NCI-H446 treated with DMSO at 0.1 percent for 48 hours (cell line): ENCODE measurements at regions not wholly inside any gene's neighbourhood (a gene's known extent, or its start where the extent isn't known, plus 50 kb on each side); places are given as distances from the start of the nearest gene placed in this dataset.

Source experiments
- DNase-seq: peaks from one replicate; lab custom pipeline; 2025; lab: John Stamatoyannopoulos, UW

DNA sequence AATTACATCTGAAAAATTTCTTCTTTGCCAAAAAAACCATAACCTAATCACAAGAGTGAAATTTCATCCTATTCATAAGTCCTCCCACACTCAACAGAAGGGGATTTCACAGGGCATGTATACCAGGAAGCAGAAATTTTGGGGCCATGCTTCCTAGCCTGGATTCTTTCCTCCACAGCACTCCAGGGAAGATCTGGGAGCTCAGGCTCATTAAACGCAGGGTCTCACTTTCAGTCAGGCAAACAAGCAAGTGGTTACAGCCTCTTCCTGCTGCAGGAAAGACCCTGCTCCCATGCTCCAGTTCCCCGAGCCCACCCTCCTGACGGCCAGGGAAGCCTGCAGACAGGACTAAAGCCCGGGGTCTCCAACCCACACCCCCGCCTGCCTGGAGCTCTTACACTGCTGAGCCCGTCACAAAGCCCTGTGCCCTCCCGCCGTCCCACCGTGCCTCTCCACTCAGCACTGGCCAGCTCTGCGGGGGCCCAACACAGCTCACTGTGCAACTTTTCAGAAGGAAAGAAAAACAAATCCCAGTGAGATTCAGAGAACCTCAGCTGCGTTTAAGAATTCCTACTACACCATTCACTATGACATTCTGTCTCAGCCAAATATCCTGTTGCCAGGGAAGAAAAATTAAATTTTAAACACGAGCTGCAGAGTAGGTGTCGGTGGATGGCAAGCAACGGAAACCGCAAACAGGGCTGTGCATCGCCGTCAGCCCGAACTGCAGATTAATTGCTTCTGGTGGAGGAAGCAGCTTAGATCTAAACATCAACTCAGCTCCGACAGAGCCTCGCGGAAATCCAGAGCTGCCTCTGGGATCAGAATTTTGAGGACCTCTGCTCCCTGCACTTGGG, 106.7 kb upstream of the SFSWAP start:
- DNase-seq = no peak

DNA sequence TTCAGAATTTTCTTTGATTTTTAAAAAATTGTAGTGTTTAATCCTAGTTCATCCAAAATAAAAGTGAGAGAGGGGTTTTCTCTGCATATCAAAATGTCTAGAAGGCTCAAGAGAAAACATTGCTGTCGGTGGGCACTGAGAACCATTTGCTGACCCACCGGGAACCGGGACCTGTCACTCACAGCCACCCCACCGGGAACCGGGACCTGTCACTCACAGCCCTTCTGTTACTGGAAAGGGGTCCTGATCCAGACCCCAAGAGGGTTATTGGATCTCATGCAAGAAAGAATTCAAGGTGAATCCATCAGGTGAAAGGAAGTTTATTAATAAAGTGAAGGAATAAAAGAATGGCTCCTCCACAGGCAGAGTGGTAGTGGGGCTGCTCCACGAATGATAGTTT, 106.0 kb upstream of the SFSWAP start:
- DNase-seq = no peak

DNA sequence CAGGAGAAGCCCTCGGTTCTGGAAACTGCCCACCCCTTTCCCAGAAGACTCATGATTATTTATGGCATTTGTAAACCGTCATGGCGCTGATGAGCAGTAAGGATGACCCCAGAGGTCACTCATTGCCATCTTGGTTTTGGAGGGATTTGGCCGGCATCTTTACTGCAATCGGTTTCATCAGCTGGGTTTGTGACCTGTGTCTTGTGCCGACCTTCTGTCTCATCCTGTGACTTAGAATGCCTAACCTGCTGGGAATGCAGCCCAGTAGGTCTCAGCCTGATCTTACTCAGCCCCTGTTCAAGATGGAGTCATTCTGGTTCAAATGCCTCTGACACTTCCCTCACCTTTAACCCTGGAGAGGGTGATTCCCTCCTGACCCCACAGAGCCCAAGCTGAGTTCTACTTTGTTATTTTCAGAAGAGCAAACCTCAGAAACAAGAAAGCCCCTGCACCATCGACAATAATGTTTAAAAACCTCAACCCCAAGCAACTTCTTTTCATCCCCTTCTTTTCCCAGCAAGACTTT, 105.5 kb upstream of the SFSWAP start:
- DNase-seq = no peak

DNA sequence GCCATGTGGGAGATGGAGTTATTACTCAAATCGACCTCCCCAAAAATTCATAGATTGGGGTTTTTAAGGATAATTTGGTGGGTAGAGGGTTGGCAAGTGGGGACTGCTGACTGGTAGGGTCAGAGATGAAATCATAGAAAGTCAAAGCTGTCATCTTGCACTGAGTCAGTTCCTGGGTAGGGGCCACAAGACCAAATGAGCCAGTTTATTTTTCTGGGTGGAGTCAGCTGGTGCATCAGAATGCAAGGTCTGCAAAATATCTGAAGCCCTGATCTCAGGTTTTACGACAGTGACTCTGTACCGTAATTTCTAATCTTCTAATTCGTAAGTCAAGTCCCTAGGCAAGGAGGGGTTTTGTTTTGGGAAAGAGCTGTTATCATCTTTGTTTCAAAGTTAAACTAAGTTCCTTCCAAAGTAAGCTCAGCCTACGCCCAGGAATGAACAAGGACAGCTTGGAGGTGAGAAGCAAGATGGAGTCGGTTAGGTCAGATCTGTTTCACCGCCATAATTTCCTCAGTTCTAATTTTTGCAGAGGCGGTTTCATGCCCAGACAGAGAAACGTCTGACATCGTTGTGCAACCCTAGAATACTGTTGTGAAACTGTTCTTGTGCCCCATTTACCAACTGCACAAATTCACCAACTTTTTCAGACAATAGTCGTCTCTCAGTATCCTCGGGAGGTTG, 104.5 kb upstream of the SFSWAP start:
- DNase-seq = no peak

DNA sequence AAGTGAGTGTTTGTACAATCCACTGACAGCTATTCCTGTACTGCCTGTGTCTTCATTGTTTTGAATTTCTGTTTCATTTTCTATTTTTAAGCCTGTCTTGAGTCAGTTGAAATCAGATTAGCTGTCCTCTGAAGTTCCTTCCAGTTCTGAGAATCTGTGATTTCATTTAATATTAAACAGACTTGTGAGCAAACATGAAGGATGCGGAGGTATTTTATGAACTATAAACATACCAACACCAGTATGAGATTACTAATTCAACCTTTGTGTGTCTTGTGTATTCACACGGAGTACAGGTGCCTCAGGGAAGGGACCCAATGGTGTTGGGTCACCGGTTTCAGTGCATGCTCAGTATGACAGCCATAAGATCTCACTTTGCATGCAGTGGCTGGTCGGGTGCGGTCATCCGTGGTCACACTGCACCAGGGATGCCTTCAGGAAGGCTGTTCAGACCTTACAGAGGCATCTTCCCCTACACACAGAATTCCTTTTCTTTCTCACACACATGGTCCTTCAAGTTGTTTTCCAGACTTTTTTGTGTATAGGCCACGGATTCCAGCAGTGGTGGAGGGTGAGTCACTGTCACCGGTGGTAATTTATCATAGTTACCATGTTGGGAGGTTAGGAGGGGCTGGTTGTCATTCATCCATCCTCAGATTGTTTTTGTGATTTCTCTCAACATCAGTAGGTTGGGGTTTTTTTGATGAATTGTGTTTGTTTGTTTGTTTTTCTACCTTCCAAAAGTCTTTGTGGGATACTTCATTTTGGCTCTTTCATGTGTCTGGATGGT, 103.0 kb upstream of the SFSWAP start:
- DNase-seq = no peak

DNA sequence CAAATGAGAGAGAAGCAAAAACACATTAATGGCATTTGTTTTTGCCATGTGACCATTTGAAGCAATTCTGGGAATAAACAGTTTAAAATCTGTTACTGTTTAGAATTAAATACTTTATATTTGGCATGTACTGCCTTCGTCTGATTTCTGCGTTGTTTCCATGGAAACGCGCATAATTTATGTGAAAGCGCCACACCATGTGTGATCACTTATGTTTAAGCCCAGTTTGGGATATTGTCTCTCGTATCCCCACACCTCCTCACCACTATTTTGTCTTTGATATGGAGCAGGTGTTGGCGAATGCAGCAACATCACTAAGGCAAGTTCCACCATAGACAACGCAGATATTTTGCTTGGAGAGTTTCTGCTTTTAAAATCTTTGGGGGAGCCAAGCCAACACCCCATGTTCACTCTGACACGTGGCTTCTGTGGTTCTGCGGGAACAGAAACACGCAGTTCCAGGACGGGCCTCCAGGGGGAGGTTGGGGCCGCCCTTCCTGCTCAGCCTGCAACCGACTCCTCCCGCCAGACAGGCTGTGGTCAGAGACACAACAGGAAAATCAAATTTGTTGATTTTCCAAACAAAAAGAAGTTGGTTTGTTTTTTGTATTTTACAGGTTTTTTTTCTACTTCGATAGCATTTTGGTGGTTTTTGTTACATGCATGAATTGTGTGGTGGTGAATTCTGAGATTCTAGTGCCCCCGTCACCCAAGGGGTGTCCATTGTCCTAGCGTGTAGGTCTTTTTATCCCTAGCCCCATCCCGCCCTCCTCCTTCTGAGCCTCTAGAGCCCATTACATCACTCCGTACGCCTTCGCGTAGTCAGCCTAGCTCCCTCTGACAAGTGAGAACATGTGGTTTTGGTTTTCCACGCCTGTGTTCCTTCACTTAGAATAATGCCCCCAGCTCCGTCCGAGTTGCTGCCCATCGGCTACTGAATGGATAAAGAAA, 101.9 kb upstream of the SFSWAP start:
- no peak for DNase-seq

DNA sequence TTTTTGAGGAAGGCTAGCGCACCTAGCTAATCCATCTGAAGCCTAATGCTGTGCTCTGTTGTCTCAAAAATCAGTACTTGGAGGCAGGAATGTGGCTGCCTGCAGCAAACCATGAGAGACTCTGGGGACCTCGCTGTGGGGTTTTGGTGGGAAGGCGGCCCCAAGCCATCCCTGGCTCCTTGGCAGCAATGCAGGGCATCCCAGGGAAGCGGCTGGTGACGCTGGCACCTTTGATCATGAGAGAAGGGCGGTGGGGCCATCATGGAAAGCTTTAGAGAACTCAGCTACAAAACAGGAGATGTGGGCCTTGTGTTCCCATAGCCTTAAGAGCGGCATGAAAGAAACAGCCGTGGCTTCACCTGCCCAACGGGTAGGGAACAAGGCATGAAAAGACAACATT, 101.1 kb upstream of the SFSWAP start:
- DNase-seq = no peak

DNA sequence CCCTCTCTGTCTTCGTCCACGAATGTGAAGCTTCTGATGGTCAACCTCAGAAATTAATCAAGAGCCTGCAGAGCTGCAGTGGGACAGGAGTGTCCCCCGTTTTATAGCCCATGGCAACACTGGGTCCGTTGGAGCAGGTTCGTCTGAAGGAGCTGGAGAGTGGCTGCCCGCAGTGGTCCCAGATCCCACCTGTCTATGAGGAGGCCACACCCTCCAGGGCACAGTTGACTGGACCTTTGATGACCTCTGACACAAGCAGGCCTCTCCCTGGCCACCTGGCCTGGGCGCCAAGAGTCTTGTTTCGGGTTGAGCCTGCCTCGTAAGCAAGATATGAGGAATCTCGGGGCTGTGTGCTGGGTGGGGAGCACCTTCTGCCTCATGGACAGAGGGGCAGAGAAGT, 100.7 kb upstream of the SFSWAP start:
- no peak for DNase-seq

DNA sequence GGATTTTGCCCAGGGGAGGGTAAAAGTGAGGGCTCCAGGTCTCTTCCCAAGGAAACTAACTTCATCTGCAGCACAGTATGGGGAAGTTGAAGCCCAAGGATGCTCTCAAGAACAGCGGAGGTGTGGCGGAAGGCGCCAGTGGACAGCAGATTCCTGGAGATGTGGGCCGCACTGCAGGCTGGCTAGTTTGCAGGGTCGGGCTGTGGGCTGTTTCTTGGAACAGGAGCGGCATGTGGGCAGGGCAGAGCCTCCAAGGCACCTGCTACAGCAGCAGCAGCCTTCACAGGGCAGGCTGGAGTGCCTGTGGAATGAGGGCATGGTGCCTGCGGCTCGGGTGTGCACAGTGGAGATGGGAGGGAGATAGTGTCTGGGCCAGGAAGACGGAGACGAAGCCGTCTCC, 100.0 kb upstream of the SFSWAP start:
- DNase-seq = no peak

DNA sequence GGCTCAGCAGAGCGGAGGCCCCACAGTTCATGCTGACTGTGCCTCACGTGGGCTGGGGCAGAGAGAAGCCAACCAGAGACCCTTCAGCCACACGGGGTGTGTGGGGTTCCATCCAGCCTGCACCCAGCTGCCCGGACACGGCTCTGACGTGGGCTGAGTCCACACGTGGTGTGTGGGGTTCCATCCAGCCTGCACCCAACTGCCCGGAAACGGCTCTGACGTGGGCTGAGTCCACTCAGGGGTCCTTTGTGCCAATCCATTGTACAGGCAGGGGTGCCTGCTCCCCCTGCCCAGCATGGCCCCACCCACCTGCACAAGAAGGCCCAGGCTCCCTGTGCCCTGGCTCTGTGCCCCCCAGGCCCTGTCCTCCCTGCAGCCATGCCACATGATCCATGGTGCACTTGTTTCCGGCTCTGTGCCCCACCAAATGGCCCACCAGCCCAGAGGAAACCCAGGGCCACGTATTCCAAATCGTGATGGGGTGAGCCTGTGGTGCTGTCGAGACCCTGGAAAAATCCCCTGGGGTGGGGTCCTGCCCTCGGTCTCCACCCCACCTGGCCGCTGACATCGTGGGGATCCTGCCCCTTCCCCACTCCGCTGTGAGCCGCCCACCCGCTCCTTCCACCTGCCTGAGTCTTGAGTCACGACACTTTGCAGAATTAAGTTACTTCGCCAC, 99.3 kb upstream of the SFSWAP start:
- DNase-seq = no peak

DNA sequence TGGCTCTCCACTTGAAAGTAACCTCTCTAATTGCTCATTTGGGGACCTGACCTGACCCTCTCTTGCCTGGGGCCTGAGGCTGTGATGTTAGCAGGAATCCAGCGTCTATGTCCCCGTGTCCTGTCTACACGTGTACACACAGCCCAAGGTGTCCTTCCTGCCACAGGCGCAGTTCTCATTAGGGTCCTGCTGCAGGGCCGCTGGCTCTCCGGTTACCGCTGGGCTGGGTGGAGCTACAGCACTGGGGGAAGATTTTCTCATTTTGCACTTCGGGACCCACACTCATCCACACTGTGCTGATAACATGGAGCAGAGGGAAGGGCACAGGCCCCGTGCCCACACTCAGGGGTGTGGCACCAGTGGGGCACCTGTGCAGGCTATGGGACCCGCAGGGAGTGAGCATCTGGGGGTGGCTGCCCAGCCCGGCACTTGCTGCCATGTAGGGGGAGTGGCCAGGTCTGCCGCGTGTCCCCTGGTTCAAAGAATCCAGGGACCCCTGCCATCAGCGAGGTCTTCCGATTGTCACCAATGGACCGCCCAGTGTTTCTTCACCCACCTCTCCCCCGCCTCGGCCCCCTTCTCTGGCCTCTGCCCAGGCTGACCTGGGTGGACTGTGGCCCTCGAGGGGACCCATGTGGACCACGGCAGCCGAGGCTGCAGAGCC, 98.7 kb upstream of the SFSWAP start:
- no peak for DNase-seq

DNA sequence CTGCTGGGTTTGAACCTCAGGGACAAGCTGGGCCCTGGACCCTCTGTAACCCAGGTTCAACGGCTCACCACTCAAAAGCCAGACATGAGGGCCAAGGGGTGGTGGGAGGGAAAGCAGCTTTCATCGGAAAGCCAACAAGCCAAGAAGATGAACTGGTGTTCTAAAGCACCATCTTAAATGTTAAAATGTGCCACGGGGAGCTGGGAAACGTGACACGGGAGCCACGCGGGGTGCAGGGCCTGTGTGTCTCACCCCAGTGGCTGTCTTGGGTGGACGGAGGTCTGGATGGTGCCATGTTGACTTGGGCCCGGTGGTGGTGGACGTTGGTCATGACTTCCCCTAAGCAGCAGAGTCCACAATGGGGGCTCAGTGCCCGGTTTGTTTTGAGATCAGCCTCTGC, 97.7 kb upstream of the SFSWAP start:
- DNase-seq = no peak

DNA sequence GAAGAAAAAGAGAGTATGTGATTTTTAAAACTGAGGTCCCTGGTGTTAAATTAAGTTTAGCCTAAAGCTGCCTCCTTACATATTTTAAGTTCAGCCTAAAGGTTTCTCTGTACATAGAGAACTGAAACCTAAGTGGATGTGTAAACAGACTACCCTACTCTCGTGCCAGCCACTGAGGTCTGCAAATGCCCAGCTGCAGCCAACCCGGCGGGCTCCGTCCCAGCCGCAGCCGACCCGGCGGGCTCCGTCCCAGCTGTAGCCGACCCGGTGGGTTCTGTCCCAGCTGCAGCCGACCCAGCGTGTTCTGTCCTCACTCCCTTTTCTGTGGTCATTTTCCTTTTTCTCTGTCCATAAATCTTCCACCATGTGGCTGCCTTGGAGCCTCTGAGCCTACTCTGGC, 97.2 kb upstream of the SFSWAP start:
- no peak for DNase-seq

DNA sequence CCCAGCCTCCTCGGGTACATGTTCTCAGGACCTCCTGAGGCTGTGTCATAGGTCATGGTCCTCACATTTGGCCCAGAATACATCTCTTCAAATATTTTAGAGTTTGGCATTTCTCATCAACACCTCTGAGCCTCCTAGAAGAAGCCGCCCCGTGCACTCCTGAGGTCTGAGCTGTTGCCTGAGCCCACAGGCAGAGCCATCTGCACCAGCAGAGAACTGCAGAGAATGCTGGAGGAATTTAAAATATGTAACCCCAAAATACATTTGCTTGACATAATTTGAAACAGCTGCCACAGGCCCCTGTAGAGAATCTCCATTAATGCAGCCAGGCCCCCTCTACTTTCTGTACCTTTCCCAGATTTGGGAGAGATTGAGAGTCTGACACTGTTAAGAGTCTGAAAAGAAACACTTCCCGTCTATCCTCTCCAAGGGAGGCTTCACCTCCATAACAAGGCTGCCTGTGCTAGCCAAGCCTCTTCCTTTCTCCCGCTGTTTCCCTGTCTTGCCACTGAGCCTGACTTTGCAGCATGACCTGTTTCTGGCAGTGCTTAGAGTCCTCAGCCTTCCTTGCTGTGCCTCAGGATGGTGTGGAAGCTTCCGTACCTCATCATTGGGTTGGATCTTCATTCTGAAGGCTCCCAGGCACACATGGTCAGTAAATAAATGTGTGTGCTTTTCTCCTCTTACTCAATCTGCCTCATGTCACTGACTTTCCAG, 95.4 kb upstream of the SFSWAP start:
- no peak for DNase-seq

DNA sequence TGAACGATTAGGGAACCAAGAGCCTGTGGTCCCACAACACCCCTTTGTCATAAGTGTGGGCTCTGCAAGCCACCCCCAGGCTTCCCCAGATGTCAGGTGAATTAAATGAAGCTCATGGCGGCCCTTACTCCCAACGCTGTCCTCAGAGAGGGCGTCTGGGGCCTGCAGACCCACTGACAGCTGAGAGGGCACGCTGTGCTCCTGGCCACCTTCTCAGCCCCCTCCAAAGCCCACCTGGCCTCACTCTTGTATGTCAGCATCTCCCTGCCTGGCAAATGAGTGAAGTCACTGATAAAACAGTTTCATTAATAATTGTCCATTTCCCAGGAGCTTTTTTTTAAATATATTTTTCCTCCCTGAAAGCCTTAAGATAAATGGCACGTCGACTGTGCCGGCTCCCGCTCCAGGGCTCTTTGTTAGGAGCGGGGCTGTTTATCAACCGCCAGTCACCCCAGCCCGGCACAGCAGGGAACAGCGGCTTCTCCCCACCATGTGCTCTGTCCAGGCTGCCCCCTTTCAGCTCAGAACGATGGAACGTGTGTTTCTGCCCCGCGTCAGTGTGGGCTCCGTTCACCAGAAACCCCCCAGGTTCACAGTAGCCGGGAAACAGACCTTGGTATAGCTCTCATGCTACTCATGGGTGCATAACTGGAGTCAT, 94.7 kb upstream of the SFSWAP start:
- DNase-seq = no peak

DNA sequence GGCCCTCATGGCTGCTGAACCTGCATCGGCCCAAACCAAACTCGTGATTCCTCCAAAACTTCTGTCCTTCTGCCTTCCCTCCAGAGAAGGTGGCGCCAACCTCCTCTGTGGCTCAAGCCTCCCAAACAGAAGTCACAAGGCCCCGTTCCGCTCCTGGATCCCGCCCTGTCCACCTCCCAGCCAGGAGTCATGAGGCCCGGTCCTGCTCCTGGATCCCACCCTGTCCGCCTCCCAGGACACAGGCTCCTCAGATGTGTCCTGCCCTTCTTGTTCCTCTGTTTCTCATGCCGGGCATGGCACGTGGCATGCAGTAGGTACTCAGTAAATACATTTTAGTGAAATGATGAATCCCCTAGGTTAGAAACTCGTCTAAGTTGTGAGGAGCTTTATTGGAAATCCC, 94.2 kb upstream of the SFSWAP start:
- no peak for DNase-seq

DNA sequence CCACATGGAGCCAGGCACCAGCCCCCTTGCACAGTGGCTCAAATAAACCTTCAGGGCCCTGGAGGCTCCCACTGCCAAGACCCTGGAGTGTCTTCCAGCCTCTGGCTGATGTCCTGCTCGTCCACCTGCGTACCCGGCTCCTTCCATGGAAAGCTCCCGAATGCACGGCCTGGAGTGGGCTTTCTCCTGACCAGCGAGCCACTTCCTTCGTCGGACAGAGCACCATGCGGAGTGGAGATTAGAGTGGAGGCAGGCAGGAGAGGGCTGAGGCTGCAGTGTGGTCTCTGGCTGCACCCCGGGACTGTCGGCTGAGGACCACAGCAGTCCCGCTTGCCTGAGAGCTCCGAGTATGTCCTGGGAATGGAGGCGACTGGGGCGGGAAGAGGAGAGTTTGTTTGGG, 93.7 kb upstream of the SFSWAP start:
- DNase-seq = no peak

DNA sequence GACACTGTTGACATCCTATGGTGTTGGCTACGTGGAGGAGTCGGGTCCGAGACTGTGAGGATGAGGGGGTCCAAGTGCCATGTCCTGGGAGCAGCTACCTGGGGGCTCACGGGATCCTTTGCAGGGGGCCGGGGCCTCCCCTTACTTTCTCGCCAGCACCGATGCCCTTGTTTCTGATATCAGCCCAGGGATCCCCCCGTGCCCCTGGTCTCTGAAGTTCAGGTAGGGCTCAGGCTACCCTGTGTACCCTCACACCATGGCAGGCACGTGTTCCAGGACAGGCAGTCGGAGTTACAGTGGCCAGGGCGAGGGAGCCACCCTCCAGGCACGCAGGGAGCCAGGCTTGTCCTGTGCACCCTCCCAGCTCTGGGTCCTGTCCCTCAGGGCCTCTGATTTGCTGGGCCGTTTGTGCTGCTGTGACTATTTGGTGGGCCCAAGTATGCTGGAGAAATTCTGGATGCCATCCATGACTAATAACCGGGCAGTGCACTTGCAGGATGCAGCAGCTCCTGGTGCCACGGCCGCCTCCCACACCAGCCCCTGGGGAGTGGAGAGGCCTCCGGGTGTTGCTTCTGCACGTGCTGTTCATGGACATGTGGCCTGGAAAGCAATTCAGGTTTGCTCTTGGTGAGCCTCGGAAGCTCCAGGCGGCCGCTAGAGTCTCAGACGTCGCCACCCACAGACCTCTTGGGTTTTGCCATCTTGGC, 93.1 kb upstream of the SFSWAP start:
- no peak for DNase-seq

DNA sequence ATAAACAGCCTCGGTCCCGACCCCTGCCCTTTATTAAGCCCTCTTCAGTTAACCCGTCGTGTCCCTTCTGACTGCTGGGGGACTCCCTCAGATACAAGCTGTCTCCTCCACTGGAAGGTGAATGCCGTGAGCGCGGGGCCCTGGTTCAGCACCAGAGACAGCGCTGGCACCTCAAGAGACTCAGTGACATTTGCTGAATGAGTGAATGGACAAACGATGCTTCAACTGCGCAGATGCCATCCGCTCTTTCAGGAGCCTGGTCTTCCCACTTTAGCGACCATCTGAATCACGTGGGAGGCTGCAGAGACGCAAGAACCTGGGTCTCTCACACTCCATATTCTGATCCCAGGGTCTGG, 92.6 kb upstream of the SFSWAP start:
- no peak for DNase-seq
